Medulla oblongata (tissue), 1 donor: ENCODE measurements at regions not wholly inside any gene's neighbourhood (a gene's known extent, or its start where the extent isn't known, plus 50 kb on each side); places are given as distances from the start of the nearest gene placed in this dataset.
"Not testable (repeated sequence)": the region's sequence is repeated elsewhere in the genome, so short reads cannot be mapped to it uniquely, and the experiment has no call there.

Experiments
- DNase-seq: peaks from one replicate; pipeline ENCODE4 v3.0.0-alpha.2; 2015; ENCODE audit errors: extremely low spot score

DNA sequence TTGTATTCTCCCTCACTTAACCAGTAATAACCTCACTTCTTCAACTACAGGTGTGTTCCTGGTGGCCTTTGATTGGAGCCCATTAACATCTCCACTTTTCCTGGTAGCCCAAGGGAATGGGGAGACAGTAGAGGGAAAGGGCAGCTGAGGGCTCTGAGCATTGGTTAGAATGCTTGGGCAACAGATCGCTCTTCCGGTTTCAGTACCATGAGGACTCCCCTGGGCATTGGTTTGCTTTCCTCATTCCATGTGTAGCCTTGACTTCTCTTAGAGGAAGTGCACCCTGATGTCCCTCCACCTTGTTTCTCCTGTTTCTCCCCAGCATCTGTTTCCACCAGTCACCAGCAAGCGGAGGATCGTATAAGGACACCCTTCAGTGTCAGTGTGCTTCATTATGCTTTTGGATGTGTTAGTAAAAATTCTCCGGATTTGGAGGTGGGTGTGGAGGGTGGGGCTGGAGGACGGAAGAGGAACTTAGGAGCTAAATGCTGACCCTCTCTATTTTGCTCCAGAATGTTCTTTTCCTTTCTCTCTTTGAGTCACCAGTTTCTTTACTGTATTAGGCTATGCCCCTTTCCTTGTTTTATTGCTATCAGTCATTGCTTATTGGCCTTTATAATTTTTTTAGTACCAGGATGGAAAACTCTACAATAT, 50.6 kb upstream of the ZNG1B start:
- DNase-seq: not testable (repeated sequence)

DNA sequence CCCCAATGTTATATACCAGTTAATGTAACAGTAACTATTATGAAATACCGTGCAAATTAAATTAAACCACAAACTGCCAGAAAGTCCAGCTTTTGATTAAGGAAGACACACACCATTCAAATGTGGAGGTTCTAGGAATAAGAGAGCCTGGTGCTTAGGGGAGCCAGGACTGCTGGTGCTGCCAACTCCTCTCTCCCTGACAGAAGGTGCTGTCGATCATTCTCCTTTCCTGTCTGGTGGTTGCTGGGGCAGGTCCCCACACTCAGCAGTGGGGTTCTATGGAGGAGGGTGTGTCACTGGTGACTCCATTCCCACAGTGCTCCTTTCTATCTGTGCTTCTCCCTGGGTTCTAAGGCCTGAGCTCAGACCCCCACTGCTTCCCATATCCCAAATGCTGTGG, 57.9 kb upstream of the ZNG1B start:
- not testable (repeated sequence) for DNase-seq

DNA sequence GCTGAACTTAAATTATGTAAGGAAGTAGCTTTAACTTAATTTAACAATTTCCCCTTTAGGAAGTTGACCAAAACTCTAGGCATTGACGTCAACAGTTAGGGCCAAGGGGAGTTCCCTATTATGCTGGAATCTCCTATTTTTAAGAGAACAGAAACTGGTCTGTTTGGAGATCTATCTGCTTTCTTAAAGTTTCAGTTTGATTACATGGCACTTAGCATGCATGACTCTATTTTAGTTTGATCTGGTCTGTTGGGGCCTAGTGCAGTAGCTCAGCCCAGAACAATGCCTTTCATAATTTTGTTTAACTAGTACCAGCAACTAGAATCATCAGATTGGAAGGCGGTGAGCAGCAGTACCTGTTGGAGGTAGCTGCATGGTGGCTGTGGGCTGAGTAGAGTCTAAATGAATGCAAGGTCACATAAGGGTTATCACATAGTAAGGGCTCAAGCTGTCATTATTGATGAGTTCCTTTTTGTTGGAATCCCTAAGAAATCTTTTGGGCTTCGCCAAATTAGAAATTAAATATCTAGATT, 60.5 kb upstream of the ZNG1B start:
- DNase-seq: peak; percentile 76

DNA sequence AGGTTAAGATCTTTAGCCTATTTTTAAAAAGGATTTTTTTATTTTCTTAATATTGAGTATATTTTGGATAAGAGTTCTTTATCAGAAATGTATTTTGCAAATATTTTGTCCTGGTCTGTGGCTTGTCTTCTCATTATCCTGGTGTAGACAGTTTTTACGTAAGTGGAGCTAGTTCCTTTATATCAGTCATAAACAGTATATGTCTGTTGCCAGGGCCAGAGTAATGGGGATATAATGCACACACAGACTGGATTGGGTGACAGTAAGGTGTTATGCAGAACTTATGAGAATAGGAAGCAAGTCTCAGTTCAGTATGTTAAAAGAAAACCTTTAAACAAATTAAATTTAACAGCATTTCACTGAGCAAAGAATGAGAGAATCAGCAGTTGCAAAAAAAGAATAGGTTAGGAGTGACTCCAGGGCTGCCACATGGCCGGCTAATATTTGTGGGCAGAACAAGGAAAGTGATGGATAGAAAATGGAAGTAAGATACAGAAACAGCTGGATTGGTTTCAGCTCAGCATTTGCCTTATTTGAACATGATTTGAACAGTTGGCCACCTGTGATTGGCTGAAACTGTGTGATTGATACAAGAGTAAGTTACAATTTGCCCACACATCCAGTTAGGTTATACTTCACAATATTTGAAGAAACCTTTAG, 61.1 kb upstream of the ZNG1B start:
- no peak for DNase-seq

DNA sequence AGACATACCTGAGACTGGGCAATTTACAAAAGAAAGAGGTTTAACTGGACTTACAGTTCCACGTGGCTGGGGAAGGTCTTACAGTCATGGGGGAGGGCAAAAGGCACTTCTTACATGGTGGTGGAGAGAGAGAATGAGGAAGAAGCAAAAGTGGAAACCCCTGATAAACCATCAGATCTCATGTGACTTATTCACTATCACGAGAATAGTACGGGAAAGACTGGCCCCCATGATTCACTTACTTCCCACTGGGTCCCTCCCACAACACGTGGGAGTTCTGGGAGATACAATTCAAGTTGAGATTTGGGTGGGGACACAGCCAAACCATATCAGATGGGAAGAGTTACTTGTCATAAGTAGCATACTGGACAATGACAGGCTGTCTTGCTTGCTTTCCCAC, 62.6 kb upstream of the ZNG1B start:
- not testable (repeated sequence) for DNase-seq

DNA sequence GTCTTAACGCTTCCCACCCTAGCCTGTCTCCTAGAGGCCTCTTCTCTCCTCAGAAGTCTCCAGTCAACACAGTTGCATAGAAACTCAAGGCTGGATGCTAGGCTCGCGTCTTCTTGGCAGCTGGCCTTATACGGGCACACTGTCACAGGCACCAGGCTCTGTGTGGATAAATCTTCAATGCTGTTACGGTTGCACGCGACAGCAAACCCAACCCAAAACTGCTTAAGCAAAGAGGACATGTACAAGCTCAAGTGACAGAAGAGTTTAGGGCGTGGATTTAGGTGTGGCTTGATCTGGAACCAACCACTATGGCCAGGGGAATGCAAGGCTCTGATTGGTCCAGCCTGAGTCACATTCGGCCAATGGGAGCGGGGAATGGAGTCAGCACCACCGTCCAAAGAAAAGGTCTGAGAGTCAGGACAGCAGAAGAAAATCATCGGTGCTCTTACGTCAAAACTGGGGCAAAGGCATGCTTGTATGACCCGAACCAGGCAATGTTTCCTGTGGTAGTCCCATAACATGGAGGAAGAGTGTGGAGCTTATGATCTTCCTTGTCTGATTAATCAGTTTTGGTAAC, 65.1 kb upstream of the ZNG1B start:
- DNase-seq: not testable (repeated sequence)

DNA sequence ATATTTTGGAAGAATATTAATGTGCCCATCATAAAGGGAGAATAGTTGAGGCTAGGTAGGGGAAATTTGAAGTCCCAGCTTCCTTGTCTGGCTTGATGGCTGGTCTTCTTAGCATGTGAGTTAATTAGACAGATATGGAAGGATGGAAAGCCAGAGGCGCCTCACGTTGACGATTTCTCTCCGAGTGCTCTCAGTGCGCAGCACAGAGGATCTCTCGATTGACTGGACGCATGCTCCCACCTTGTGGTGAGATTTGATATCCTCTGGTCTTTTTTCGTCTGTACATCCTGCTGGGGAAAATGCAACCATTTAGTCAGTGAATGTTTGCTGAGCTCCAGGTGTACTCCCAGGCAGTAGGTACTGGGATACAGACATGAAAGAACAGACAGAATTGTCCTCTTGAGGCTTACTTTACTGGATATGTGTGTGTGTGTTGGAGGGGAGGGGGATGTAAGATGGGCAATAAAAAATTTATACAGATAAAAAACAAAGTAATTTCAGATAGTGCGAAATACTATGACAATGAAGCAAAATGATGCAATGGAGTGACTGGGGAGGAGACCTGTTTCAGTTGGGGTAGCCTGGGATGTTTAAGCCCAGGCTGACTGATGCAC, 66.9 kb upstream of the ZNG1B start:
- DNase-seq: peak; percentile 85

DNA sequence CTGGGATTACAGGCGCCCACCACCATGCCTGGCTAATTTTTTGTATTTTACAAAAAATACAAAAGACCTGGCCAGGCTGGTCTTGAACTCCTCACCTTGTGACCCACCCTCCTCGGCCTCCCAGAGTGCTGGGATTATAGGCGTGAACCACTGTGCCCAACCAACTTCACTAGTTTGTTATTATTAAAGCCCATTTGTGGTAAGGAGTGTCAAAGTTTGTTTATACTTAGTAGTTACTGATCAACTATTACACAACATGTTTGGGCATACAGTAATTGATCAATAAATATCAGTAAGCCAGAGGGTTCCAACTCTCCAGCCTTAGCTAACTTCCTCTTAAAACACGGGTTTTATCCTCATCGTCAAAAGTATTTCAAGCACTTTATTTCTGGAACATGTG, 67.5 kb upstream of the ZNG1B start:
- no peak for DNase-seq

DNA sequence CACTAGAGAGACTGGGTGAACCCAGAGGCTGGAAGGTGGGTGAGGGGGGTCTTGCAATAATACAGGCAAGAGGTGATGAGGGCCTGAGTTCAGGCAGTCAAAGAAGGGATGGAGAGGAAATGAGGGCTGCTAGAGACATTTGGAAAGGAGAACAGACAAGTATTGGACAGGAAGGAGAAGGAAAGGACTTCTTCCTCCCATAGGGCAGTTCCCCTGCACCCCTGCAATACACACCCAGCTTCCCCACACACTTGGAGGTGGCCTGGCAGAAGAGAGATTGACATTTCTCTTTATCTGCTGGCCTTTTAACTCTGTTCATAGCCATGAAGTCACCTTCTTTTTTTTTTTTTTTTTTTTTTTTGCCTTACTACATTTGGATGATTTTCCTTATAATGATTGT, 68.9 kb upstream of the ZNG1B start:
- DNase-seq: not testable (repeated sequence)

DNA sequence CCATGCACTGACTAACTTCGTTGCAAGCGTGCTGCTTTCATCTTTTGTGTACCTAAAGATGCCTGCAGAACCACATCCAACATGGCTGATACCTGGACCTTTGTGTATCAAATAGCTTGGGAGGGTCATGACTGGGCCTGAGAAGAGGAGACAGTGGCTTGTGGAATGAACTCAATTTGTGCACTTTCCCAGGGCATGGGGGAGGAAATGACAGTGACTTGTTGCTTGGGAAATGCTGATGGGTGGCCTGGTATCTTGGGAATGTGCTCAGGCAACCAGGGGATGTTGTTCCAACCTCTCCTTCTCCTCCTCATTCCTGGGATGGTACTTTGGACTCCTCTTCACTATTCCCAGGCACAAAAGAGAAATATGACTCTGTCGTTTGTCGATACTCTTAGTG, 70.7 kb upstream of the ZNG1B start:
- DNase-seq: not testable (repeated sequence)

DNA sequence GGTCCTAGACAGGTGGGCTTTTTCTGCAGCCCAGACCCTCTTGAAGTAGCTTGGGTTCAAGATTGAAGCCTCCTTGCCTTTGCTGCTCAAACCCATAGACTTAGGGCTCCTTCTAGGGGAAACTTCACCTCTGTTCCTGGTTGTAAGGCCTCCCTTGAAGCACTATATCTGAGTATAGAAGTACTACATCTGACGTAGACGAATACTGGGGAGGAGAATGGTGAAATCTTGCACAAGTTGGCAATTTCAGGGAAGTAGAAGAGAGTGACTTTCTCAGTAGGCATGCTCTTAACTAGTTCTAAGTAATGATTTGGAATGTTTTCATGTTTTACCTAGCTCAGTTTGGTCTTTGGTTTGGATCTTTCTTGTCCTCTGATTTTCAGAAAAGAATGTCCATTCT, 71.7 kb upstream of the ZNG1B start:
- DNase-seq: not testable (repeated sequence)

DNA sequence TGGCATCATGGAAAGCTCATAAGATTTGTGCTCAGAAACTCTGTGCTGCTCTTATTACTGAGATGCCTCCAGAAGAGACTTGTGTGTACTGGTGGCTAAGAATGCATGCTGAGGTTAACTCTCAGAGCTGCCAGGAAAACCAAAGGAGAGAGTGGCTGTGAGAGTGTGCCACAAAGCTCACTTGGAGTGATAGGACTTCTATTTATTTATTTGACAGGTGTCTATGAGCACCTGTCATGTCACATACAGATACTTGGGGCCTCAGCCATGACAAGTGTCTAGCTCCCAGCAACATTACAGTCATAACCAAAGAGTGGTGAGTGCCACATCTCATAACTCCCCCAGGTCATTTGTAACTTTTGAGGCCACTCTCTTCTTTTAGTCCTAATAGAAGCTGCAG, 72.2 kb upstream of the ZNG1B start:
- DNase-seq: not testable (repeated sequence)

DNA sequence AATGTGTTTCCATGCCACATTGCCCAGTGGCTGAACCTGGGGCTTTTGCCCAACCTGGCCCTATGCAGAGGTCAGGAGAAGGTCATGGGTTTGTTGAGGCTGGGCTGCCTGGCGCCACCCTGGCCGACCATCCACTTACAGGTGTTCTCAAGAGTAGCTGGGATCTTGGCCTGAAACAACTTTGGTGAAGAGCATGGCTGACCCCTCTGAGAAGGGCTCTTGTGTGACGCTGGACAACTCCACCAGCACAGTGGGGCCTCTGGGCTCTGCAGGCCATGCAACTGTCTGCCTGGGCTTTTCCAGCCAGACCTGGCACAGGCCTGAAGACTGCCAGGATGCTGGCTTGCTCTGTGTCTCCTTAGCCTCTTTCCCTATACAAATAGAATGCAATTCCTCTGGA, 76.4 kb upstream of the ZNG1B start:
- no peak for DNase-seq

DNA sequence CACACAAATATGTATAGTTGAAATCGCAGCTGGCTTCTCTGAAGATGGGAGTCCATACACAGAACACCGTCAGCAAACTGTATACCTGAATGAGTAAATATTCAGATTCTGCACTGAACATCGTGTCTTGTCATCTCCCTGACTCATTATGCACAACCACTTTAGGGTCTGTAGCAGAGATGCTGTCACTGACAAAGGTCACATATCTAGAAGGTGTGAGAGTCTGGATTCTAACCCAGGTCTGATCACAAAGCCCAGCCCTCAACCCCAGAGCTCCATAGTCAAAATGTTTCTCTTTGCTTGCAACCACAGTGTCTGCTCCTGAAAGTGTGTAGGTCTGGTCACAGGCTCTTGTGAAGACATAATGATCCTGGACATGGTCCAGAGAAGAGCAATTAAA, 78.3 kb upstream of the PAX8 start:
- no peak for DNase-seq

DNA sequence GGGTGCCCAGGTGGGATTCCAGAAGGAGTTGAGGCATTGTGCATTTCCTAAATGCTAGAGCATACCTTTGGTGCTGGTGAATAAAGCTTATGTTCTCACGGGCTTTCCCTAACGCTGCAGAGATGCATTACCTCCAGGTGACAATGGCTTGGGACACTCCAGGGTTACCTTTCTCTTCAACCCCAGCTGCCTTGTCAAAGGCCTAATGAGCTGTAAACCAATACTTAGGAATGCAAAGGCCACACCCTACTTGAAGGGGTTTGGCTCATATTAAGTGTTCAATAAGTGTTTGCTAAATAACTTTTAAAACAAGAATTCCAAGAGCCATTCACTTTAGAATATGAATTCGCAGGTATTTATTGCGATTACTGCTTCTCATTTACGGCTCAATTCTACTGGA, 77.6 kb upstream of the PAX8 start:
- DNase-seq: not testable (repeated sequence)

DNA sequence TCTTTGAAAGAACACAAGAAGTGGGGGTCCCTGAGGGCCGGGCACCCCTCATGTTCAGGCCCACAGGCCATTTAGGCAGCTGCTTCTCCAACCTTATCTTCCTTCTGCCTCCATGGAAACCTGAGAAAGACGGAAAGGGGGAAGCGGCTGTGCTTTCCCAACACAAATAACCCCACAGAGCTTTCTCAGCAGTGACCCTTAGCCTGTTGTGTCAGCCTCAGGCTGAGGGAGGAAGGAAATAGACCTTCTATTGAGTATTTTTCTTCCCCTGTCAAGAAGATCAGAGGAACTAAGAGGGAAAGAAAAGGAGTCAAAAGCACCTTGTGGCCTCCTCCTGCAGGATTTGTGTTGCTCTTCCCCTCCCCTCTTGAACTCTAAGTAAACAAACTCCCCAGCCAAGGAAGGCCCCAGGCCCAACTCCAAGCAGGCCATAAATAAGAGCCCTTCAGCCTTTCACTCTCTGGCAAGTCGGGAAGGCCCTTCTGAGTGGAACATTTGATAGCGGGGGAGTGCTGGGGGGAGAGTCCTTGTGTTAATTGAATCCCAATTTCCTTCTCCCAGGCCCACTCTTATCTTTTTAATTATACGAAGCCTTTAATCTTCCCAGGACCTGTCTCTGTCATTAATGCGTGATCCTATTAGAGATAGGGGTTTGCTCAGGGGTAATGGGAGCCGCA, 76.8 kb upstream of the PAX8 start:
- DNase-seq: not testable (repeated sequence)

DNA sequence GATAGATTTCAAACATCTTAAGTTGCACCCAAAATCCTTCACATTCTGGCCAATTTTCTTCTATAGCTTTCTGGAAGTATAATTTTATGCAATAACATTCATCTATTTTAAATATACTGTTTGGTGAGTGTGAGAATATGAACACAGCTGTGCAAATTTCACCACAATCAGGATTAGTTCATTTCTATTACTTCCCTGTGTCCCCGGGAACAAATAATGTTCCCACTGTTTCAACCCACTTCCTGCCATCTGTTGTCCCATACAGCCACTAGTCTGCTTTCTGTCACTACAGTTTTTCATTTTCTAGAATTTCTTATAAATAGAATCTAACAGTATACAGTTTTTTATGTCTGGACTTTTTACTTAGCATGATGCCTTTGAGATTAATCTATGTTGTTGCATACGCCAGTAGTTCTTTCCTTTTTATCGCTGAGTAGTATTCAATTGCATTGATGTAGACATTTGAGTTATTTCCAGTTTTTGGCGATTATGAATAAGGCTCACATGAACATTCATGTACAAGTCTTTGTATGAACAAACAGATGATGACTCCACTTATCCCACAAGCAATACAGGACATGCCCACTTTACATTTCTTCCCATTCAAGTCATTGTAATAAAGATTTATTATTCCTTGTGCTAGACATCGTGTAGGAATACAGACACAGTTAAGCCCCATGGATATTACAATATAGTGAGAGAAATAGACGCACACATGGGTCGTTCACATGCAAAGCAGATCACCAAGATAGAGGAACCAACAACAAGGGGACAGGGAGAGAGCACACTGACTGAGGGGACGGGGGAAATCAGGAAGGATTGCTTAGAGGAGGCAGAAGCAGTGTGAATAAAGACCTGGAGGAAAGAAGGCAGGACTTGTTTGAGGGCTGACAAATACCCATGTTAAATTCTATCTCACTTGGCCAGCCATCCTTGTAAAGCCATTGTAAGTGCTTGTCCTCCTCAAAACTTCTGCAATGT, 72.9 kb upstream of the PAX8 start:
- no peak for DNase-seq

DNA sequence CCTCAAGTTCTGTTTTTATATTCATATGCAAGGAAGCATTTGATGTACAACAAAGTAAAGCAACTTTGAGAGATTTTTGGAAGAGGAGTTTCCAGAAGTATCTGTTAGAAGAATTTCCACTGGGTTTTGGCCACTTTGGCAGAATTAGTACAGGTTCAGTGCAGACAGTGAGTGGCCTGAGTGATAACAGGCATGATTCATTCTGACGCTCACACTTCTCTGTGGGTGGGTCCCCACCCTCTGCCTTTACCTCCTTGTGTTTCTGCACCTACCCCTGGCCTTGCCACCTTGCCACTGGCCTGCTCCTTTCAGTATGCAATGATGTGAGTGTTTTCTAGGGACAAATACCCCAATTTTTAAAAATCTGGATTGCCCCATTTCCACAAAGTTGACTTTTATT, 65.1 kb upstream of the PAX8 start:
- not testable (repeated sequence) for DNase-seq

DNA sequence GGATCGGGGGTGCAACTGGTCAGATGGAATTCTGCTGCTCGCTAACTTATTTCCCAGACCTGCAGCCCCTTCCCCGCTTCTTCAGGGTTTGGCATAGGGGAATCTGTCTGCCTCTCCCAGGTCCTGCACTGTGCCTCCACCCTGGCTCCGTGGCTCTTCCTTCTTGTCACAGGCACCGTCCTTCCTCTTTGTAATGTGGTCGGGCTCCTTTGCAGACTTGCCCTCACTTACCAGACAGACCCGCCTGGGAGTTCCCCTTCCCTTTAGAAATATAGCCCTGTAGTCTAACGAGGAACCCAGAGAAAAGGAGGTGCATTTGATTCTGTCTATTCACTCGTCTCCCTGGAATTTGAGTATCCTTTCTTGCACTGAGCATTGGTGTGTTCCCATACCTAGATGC, 63.9 kb upstream of the PAX8 start:
- DNase-seq: peak; percentile 66

DNA sequence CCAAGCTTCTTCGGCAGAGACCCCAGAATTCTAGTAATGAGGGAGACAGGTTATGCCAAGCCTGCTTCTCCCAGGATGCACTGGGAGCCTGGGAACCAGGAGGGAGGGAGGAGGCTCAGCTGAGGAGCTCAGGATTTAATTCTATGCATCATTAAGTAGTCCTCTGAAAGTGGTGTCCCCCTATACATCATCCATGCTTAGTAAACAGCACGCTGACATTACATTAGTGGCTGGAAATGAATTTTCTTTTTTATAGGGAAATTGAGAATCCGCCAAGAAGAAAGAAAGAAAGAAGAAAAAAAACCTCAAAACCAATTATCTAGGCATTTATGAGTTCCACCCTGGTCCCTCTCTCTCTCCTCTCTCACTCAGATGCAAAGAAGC, 63.1 kb upstream of the PAX8 start:
- not testable (repeated sequence) for DNase-seq
